Left lung (tissue), 4 donors: ENCODE measurements at regions not wholly inside any gene's neighbourhood (a gene's known extent, or its start where the extent isn't known, plus 50 kb on each side); places are given as distances from the start of the nearest gene placed in this dataset.

Experiments
- ATAC-seq: fragments of 200-7000 bp; cut with Tn5 transposase; one replicate; pipeline ENCODE4 v1.9.1; 2020; ENCODE audit warnings: moderate library complexity
- DNase-seq, 4 donors: peaks; one replicate each; pipeline ENCODE4 v3.0.0-alpha.2; 2013 to 2020
- H3K27ac ChIP-seq, 2 donors: fragments of 200-600 bp; sonication (generic) in 1 of 2; one replicate each; pipeline versions ENCODE4 v1.5.0 to v1.8.0; 2020 to 2021
- H3K27me3 ChIP-seq, 2 donors: fragments of 200-600 bp; sonication (generic) in 1 of 2; one replicate each; pipeline versions ENCODE4 v1.5.0 to v1.8.0; 2020 to 2021
- H3K36me3 ChIP-seq, 2 donors: fragments of 200-600 bp; sonication (generic) in 1 of 2; one replicate each; pipeline versions ENCODE4 v1.5.0 to v1.8.0; 2020 to 2021
- H3K4me1 ChIP-seq, 2 donors: fragments of 200-600 bp; one replicate each; pipeline ENCODE4 v1.8.0; 2021
- H3K4me3 ChIP-seq, 2 donors: fragments of 200-600 bp; sonication (generic) in 1 of 2; one replicate each; pipeline versions ENCODE4 v1.5.0 to v1.8.0; 2020 to 2021; ENCODE audit warnings: mild to moderate bottlenecking in 1 of 2
- H3K9me3 ChIP-seq, 2 donors: fragments of 200-600 bp; sonication (generic) in 1 of 2; one replicate each; pipeline versions ENCODE4 v1.5.0 to v1.8.0; 2020 to 2021
- CTCF ChIP-seq, 2 donors: fragments of 200-600 bp; sonication (generic) in 1 of 2; IDR thresholded peaks; one replicate each; pipeline versions ENCODE4 v1.5.0 to v1.8.0; 2021; ENCODE audit warnings: antibody characterized with exemption in 2 of 2
- intact Hi-C, 2 donors: fragments of 100-400 bp; cut with DNase I; formaldehyde crosslinking; loops; one replicate each; pipeline versions ENCODE4 v1.11.2 to v1.14.2; 2022
- donor health status: DM: no; HTN: yes; CAD: no.
- donor health status: DM: no; HTN: no; CAD: no.

- no peak for TF ChIP-seq CTCF (IDR thresholded peaks at IDR 0.05)
- intact Hi-C loops = no loop called here
- no peak for ATAC-seq
- Histone ChIP-seq H3K9me3 (peaks cover 0 to 2% of the 10 kb centered on the region in 2 donors), H3K4me1 (no peaks in the 10 kb centered on the region), H3K36me3 (no peaks in the 10 kb centered on the region), H3K27ac (no peak overlapping the region), H3K4me3 (no peak overlapping the region), H3K27me3 (no peaks in the 10 kb centered on the region)
- DNase-seq = no peak
These were observed 415.7 kb upstream of the ROBO2 start for GRCh38 chr3:76624164-76624563.

- Histone ChIP-seq H3K4me1 (no peaks in the 10 kb centered on the region), H3K4me3 (no peak overlapping the region), H3K27ac (no peak overlapping the region), H3K27me3 (no peaks in the 10 kb centered on the region), H3K36me3 (no peaks in the 10 kb centered on the region), H3K9me3 (peaks cover 0 to 2% of the 10 kb centered on the region in 2 donors)
- ATAC-seq = no peak
- intact Hi-C loops = no loop called here
- no peak for DNase-seq
- TF ChIP-seq CTCF (IDR thresholded peaks at IDR 0.05) = no peak
These were observed 412.7 kb upstream of the ROBO2 start for GRCh38 chr3:76627236-76627635.

- DNase-seq (no peak), ATAC-seq (no peak)
- Histone ChIP-seq H3K4me1 (no peaks in the 10 kb centered on the region), H3K4me3 (no peak overlapping the region), H3K36me3 (no peaks in the 10 kb centered on the region), H3K9me3 (no peaks in the 10 kb centered on the region), H3K27me3 (no peaks in the 10 kb centered on the region), H3K27ac (no peak overlapping the region)
- TF ChIP-seq CTCF (IDR thresholded peaks at IDR 0.05) = no peak
- intact Hi-C loops = no loop called here
These were observed 408.6 kb upstream of the ROBO2 start for GRCh38 chr3:76631251-76631650.

GRCh38 chr3:76638006-76638405, 401.9 kb upstream of the ROBO2 start:
- intact Hi-C loops = no loop called here
- Histone ChIP-seq H3K9me3 (no peaks in the 10 kb centered on the region), H3K4me3 (no peak overlapping the region), H3K27ac (no peak overlapping the region), H3K27me3 (no peaks in the 10 kb centered on the region), H3K4me1 (no peaks in the 10 kb centered on the region), H3K36me3 (no peaks in the 10 kb centered on the region)
- DNase-seq (no peak), ATAC-seq (no peak)
- no peak for TF ChIP-seq CTCF (IDR thresholded peaks at IDR 0.05)

- Histone ChIP-seq H3K4me1 (no peaks in the 10 kb centered on the region), H3K27ac (no peak overlapping the region), H3K27me3 (no peaks in the 10 kb centered on the region), H3K9me3 (no peaks in the 10 kb centered on the region), H3K36me3 (no peaks in the 10 kb centered on the region), H3K4me3 (no peak overlapping the region)
- no peak for ATAC-seq
- no peak for DNase-seq
- no peak for TF ChIP-seq CTCF (IDR thresholded peaks at IDR 0.05)
- intact Hi-C loops = no loop called here
These were observed 396.1 kb upstream of the ROBO2 start for GRCh38 chr3:76643623-76644304.
